ENCODE measurements at regions not wholly inside any gene's neighbourhood (a gene's known extent, or its start where the extent isn't known, plus 50 kb on each side); places are given as distances from the start of the nearest gene placed in this dataset.

GRCh38 chr1:218715961-218716669, 371.0 kb downstream of the TGFB2 start:
- DNase-seq (ENCODE audit: low spot score): no peak

GRCh38 chr1:218717575-218717974, 372.4 kb downstream of the TGFB2 start:
- DNase-seq (ENCODE audit: low spot score): no peak

GRCh38 chr1:218718206-218718605, 373.1 kb downstream of the TGFB2 start:
- DNase-seq (ENCODE audit: low spot score): peak; percentile 3

- no peak for DNase-seq (ENCODE audit: low spot score)
Observed at GRCh38 chr1:218718977-218719376, 373.8 kb downstream of the TGFB2 start.

GRCh38 chr1:218728898-218729565, 383.9 kb downstream of the TGFB2 start:
- no peak for DNase-seq (ENCODE audit: low spot score)

GRCh38 chr1:218735436-218736032, 390.4 kb downstream of the TGFB2 start:
- no peak for DNase-seq (ENCODE audit: low spot score)

GRCh38 chr1:218739426-218739825, 394.3 kb downstream of the TGFB2 start:
- no peak for DNase-seq (ENCODE audit: low spot score)

GRCh38 chr1:218741852-218742251, 396.7 kb downstream of the TGFB2 start:
- DNase-seq (ENCODE audit: low spot score): no peak

GRCh38 chr1:218742467-218743262, 397.5 kb downstream of the TGFB2 start:
- no peak for DNase-seq (ENCODE audit: low spot score)

- DNase-seq (ENCODE audit: low spot score): no peak
Observed at GRCh38 chr1:218743861-218744505, 398.8 kb downstream of the TGFB2 start.

- DNase-seq (ENCODE audit: low spot score): no peak
Observed at GRCh38 chr1:218748071-218748470, 402.9 kb downstream of the TGFB2 start.

- no peak for DNase-seq (ENCODE audit: low spot score)
Observed at GRCh38 chr1:218750216-218750970, 405.3 kb downstream of the TGFB2 start.

GRCh38 chr1:218751208-218751948, 406.2 kb downstream of the TGFB2 start:
- no peak for DNase-seq (ENCODE audit: low spot score)

- no peak for DNase-seq (ENCODE audit: low spot score)
Observed at GRCh38 chr1:218752126-218752525, 407.0 kb downstream of the TGFB2 start.

GRCh38 chr1:218754477-218754876, 409.3 kb downstream of the TGFB2 start:
- no peak for DNase-seq (ENCODE audit: low spot score)

GRCh38 chr1:218755128-218755527, 410.0 kb downstream of the TGFB2 start:
- no peak for DNase-seq (ENCODE audit: low spot score)

- DNase-seq (ENCODE audit: low spot score): no peak
Observed at GRCh38 chr1:218759795-218760194, 413.9 kb upstream of the LYPLAL1 start.

- no peak for DNase-seq (ENCODE audit: low spot score)
Observed at GRCh38 chr1:218760601-218761570, 412.8 kb upstream of the LYPLAL1 start.

GRCh38 chr1:218763538-218763937, 410.1 kb upstream of the LYPLAL1 start:
- no peak for DNase-seq (ENCODE audit: low spot score)
